Calu3 (cell line): ENCODE measurements at regions not wholly inside any gene's neighbourhood (a gene's known extent, or its start where the extent isn't known, plus 50 kb on each side); places are given as distances from the start of the nearest gene placed in this dataset.

Experiments
- BruUV-seq: library from RNA; stranded (reverse); fragments of 400-500 nt; replicated peaks from 2 replicates; lab custom pipeline; 2021; lab: Mats Ljungman, UMichigan
- CTCF ChIA-PET: fragments of 300-600 bp; sonication (Branson Sonifier 250); formaldehyde crosslinking; loops from one replicate; lab custom pipeline; 2022; ENCODE audit warnings: antibody characterized with exemption; lab: Charles Lee
- DNase-seq: peaks from one replicate; pipeline ENCODE4 v3.0.0; 2022
- H3K27ac Mint-ChIP-seq: one replicate; pipeline ENCODE4 v1.8.0; 2022; ENCODE audit warnings: mixed read lengths; ENCODE audit not compliant: unreplicated experiment
- H3K27me3 Mint-ChIP-seq: one replicate; pipeline ENCODE4 v1.8.0; 2022; ENCODE audit warnings: mixed read lengths; ENCODE audit not compliant: unreplicated experiment
- H3K36me3 Mint-ChIP-seq: one replicate; pipeline ENCODE4 v1.8.0; 2022; ENCODE audit warnings: mild to moderate bottlenecking, moderate library complexity, mixed read lengths; ENCODE audit not compliant: insufficient read depth, unreplicated experiment
- H3K4me1 Mint-ChIP-seq: one replicate; pipeline ENCODE4 v1.8.0; 2022; ENCODE audit warnings: mild to moderate bottlenecking, low read depth, mixed read lengths; ENCODE audit not compliant: unreplicated experiment
- H3K4me3 Mint-ChIP-seq: one replicate; pipeline ENCODE4 v1.8.0; 2022; ENCODE audit warnings: mild to moderate bottlenecking, low read depth, moderate library complexity, mixed read lengths; ENCODE audit not compliant: unreplicated experiment
- H3K9me3 Mint-ChIP-seq: one replicate; pipeline ENCODE4 v1.8.0; 2022; ENCODE audit warnings: low read depth, mixed read lengths; ENCODE audit not compliant: unreplicated experiment
- CTCF ChIP-seq: fragments of 200-600 bp; IDR thresholded peaks from one replicate; pipeline ENCODE4 v1.8.0; 2022; ENCODE audit warnings: antibody characterized with exemption; ENCODE audit not compliant: unreplicated experiment
- intact Hi-C: fragments of 100-400 bp; cut with micrococcal nuclease; formaldehyde crosslinking; loops from one replicate; pipeline ENCODE4 v1.10.0; 2022; ENCODE audit not compliant: unreplicated experiment

GRCh38 chr15:66956672-66957430 lies 108.6 kb upstream of the SMAD3 start:
- intact Hi-C loops: no loop called here
- BruUV-seq: no TSS peak
- Mint-ChIP-seq H3K9me3 (no peaks in the 10 kb centered on the region), H3K27ac (peak overlapping the region; percentile 42), H3K4me1 (peaks cover 16% of the 10 kb centered on the region), H3K4me3 (no peak overlapping the region), H3K36me3 (no peaks in the 10 kb centered on the region), H3K27me3 (no peaks in the 10 kb centered on the region)
- CTCF ChIA-PET: no interaction called here
- DNase-seq: no peak
- TF ChIP-seq CTCF: no peak

- peaks cover 16% of the 10 kb centered on the region for H3K4me1 Mint-ChIP-seq
- intact Hi-C loops: no loop called here
- no peak for TF ChIP-seq CTCF
- DNase-seq: no peak
- CTCF ChIA-PET: no interaction called here
- H3K27me3 Mint-ChIP-seq: no peaks in the 10 kb centered on the region
- H3K9me3 Mint-ChIP-seq: no peaks in the 10 kb centered on the region
- H3K36me3 Mint-ChIP-seq: no peaks in the 10 kb centered on the region
- H3K4me3 Mint-ChIP-seq: no peak overlapping the region
- no peak overlapping the region for H3K27ac Mint-ChIP-seq
- BruUV-seq: no TSS peak
Measured at GRCh38 chr15:66957431-66957720, 108.0 kb upstream of the SMAD3 start.

GRCh38 chr15:66959066-66959465 lies 106.3 kb upstream of the SMAD3 start:
- no TSS peak for BruUV-seq
- intact Hi-C loops: no loop called here
- CTCF ChIA-PET: no interaction called here

GRCh38 chr15:66959875-66960274 lies 105.5 kb upstream of the SMAD3 start:
- no peak for TF ChIP-seq CTCF
- CTCF ChIA-PET: no interaction called here
- DNase-seq: no peak
- no peaks in the 10 kb centered on the region for H3K9me3 Mint-ChIP-seq
- no peaks in the 10 kb centered on the region for H3K36me3 Mint-ChIP-seq
- H3K27me3 Mint-ChIP-seq: no peaks in the 10 kb centered on the region
- no peak overlapping the region for H3K4me3 Mint-ChIP-seq
- no peak overlapping the region for H3K27ac Mint-ChIP-seq
- no TSS peak for BruUV-seq
- H3K4me1 Mint-ChIP-seq: peaks cover 16% of the 10 kb centered on the region
- intact Hi-C loops: no loop called here

More at GRCh38 chr15:66959066-66959465, 106.3 kb upstream of the SMAD3 start:
- TF ChIP-seq CTCF: no peak
- Mint-ChIP-seq H3K27ac (no peak overlapping the region), H3K9me3 (no peaks in the 10 kb centered on the region), H3K4me3 (no peak overlapping the region), H3K4me1 (peaks cover 16% of the 10 kb centered on the region), H3K36me3 (no peaks in the 10 kb centered on the region), H3K27me3 (no peaks in the 10 kb centered on the region)
- DNase-seq: no peak
